Right renal cortex interstitium (tissue), 3 donors: ENCODE measurements at regions not wholly inside any gene's neighbourhood (a gene's known extent, or its start where the extent isn't known, plus 50 kb on each side); places are given as distances from the start of the nearest gene placed in this dataset.
"Not testable (repeated sequence)": the region's sequence is repeated elsewhere in the genome, so short reads cannot be mapped to it uniquely, and the experiment has no call there.

Experiments used
- DNase-seq, 3 donors: peaks; one replicate each; pipeline ENCODE4 v3.0.0-alpha.2; 2013; ENCODE audit warnings: low read depth in 3 of 3, low spot score in 2 of 3

GRCh38 chrX:40852586-40852985, 117.2 kb upstream of the MED14 start:
- no peak for DNase-seq

GRCh38 chrX:40853004-40853815, 117.9 kb upstream of the MED14 start:
- DNase-seq, result no peak

GRCh38 chrX:40853816-40854123, 118.4 kb upstream of the MED14 start:
- no peak for DNase-seq

DNA sequence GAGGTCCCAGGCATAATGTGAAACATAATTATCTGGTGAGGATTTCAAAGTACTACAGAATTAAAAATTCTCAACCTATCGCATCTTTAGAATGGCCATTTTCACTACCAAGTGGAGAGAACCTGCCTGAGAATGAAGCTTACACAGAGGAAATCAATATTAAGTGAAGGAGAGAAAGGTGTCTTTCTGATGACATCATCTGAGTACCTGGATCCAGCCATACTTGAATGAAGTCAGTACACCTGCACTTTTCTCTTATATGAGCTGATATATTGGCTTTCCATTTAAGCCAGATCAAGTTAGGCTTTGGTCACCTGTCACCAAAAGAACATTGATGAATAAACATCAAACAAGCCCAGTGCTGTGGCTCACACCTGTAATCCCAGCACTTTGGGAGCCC, 118.9 kb upstream of the MED14 start:
- DNase-seq, result no peak

- DNase-seq, result no peak
Measured at GRCh38 chrX:40855411-40855810, 120.1 kb upstream of the MED14 start.

- no peak for DNase-seq
Measured at GRCh38 chrX:40855932-40856515, 120.7 kb upstream of the MED14 start.

- DNase-seq, result not testable (repeated sequence)
Measured at GRCh38 chrX:40861952-40862554, 126.7 kb upstream of the MED14 start.

- DNase-seq, result not testable (repeated sequence)
Measured at GRCh38 chrX:40863260-40863659, 127.9 kb upstream of the MED14 start.

GRCh38 chrX:40863671-40864070, 128.3 kb upstream of the MED14 start:
- no peak for DNase-seq

GRCh38 chrX:40864972-40865371, 129.6 kb upstream of the MED14 start:
- DNase-seq, result no peak

DNA sequence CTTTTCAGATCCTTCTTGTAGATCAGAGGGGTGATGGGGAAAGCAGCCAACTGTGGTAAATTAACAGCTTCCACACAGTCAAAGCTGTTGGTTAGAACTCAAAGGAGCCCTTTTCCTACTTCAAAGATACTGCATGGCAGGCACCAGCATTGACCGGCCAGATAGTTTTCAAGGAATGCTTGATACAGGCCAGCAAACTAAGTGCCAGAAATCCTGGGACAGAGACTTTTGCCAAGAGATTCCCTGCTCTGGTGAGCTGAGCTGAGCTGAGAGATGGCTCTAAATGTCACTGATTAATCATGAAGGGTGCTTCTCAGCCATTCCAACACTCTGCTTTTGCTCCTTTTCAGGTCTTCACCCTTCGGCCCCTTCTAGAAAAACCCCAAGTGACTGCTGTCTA, 131.6 kb upstream of the MED14 start:
- no peak for DNase-seq

DNA sequence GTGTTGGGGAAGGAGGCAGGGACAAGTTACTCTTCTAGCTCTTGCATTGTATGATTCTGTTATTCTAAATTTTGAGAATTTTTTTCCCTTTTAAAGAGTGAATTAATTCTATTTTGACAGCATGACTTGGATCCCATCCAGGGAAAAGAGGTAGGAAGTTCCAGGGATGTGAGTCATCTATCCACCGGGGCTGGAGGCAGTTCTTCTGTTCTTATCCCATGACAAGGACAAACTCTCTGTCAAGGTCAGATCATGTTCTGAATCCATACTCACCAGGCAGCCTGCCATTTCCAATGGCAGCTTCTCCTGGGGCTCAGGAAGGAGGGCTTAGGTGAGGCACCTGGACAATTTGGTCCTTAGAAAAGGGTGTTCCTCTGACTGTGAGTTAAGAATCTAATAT, 132.0 kb upstream of the MED14 start:
- no peak for DNase-seq

- DNase-seq, result no peak
Measured at GRCh38 chrX:40868868-40869267, 133.5 kb upstream of the MED14 start.

DNA sequence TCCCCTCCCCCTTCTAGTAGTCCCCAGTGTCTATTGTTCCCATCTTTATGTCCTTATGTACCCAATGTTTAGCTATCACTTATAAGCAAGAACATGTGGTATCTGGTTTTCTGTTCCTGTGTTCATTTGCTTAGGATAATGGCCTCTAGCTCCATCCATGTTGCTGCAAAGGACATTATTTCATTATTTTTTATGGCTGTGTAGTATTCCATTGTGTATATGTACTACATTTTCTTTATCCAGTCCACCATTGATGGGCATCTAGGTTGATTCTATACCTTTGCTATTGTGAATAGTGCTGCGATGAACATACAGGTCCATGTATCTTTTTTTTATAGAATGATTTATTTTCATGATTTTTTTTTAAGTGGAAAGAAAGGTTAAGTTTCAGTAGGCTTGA, 135.6 kb upstream of the MED14 start:
- DNase-seq, result not testable (repeated sequence)

- no peak for DNase-seq
Measured at GRCh38 chrX:40871385-40872082, 136.2 kb upstream of the MED14 start.

- DNase-seq, result no peak
Measured at GRCh38 chrX:40872351-40872750, 137.0 kb upstream of the MED14 start.

GRCh38 chrX:40875476-40875875, 140.1 kb upstream of the MED14 start:
- no peak for DNase-seq

DNA sequence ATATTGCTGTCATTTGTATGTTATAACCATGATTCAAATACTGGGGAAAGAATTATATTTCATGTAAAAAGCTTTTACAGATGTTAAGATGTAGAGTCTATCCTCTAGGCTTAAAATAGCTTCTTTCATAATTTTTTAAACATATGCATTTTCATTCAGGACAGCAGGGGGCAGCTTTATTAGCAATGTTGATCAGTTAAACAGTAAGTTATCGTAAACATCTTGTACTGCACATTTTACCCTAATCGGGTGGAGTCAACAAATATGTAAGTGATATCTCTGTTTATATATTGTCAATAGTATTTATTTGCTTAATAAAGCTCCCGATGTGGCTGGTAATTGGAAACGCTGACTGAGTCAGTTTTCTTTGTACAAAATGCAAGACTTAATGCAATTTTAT, 142.5 kb upstream of the MED14 start:
- DNase-seq, result no peak

DNA sequence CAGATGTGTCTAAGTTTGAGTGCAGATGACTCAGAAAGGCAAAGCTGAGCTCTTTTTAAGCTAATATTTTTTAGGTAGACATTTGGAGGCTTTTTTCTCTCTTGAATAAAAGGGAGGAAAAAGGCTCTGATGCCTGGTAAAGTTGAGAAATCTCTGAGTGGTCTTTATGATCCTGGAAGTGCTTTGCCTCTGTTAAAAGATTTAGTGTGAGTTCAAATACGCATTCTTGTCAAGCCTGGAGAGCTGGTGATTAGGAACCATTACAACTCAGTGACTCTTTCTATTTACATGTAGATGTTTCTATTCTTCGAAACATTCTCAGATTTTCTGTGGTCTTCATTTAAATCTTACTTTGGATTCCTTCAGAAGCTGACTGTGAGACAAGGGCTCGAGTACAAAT, 143.4 kb upstream of the MED14 start:
- DNase-seq, result no peak

DNA sequence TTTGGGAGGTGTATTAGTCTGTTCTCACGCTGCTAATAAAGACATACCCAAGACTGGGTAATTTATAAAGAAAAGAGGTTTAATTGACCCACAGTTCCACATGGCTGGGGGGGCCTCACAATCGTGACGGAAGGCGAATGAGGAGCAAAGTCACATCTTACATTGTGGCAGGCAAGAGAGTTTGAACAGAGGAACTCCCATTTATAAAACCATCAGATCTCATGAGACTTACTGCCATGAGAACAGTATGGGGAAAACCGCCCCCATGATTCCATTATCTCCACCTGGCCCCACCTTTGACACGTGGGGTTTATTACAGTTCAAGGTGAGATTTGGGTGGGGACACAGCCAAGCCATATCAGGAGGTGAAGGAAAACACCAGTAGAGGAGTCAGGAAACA, 143.8 kb upstream of the MED14 start:
- not testable (repeated sequence) for DNase-seq

- no peak for DNase-seq
Measured at GRCh38 chrX:40880712-40881111, 145.4 kb upstream of the MED14 start.
